Upper lobe of left lung (tissue), 4 donors: ENCODE measurements at regions not wholly inside any gene's neighbourhood (a gene's known extent, or its start where the extent isn't known, plus 50 kb on each side); places are given as distances from the start of the nearest gene placed in this dataset.

Source experiments
- CTCF ChIP-seq, 6 experiments: fragments of 450-650 bp in 4 of 6; fragments of 200-600 bp in 2 of 6; sonication (generic) in 2 of 6; IDR thresholded peaks; one replicate each; pipeline ENCODE4 v1.5.1; 2016 to 2019; ENCODE audit warnings: antibody characterized with exemption in 6 of 6
- POLR2A ChIP-seq, 4 donors: fragments of 450-650 bp; IDR thresholded peaks; one replicate each; pipeline ENCODE4 v1.5.1; 2016 to 2017; ENCODE audit warnings: antibody characterized with exemption in 4 of 4, mild to moderate bottlenecking in 2 of 4

- no peak for TF ChIP-seq CTCF (IDR thresholded peaks at IDR 0.05)
- TF ChIP-seq POLR2A (IDR thresholded peaks at IDR 0.05): no peak
Observed at GRCh38 chr17:70897446-70897845, 728.1 kb downstream of the KCNJ2 start.
